ENCODE measurements at regions not wholly inside any gene's neighbourhood (a gene's known extent, or its start where the extent isn't known, plus 50 kb on each side); places are given as distances from the start of the nearest gene placed in this dataset.

DNA sequence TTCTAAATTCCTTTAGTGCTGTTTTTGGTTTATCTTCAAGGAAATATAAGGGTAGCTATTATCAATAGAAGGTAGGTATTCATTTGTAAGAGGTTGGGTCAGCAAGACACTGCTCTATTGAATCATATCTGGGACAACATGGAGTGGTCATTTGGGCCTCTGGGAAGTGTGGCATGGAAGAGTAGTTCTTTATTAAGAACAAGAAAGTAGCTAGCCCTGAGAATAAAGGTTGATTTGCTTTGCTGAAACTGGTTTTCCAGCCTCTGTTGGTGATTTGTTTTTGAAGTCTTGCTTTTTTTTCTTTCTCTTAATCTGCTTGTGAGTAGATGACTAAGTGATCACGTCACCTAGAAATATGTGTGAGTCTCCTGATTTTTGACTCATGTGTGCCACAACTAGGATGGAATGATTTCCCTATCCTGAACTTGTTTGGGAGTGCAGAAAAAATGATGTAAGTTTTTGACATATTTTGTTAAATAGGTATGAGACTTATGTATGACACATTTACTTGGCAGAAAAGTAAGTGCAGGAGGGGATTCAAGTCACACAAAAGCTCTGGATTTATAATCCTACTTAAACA is 381.8 kb downstream of the CENPW start:
- H3K36me3 Mint-ChIP-seq (ENCODE audit: low read depth) = peaks cover 10% of the 10 kb centered on the region
- no peak overlapping the region for H3K4me3 Mint-ChIP-seq
- H3K27me3 Mint-ChIP-seq (ENCODE audit: insufficient read depth, low read depth, poor library complexity) = no peaks in the 10 kb centered on the region
- peaks cover 18% of the 10 kb centered on the region for H3K9me3 Mint-ChIP-seq
- Histone ChIP-seq H3K27me3 (ENCODE audit: insufficient read depth) (no peaks in the 10 kb centered on the region), H3K79me2 (replicated peaks; ENCODE audit: insufficient read depth) (no peaks in the 10 kb centered on the region), H3F3A (replicated peaks; ENCODE audit: low read depth) (no peaks in the 10 kb centered on the region), H3K27ac (ENCODE audit: low read depth) (no peak overlapping the region), H3K36me3 (ENCODE audit: insufficient read depth) (no peaks in the 10 kb centered on the region; the same call in 1 of the 2 replicates), H4K20me1 (replicated peaks; ENCODE audit: insufficient read depth) (no peaks in the 10 kb centered on the region), H3K4me1 (ENCODE audit: insufficient read depth) (peaks cover 7% of the 10 kb centered on the region), H3K4me2 (no peak overlapping the region), H3K9me2 (ENCODE audit: insufficient read depth) (no peaks in the 10 kb centered on the region), H2AFZ (no peak overlapping the region), H3K4me3 (no peak overlapping the region)
- H3K27ac Mint-ChIP-seq = no peak overlapping the region
- DNase-seq (ENCODE audit: low spot score) = no peak
- no peak for ATAC-seq
- peaks cover 9% of the 10 kb centered on the region for H3K4me1 Mint-ChIP-seq
- TF ChIP-seq, protein P1, sequence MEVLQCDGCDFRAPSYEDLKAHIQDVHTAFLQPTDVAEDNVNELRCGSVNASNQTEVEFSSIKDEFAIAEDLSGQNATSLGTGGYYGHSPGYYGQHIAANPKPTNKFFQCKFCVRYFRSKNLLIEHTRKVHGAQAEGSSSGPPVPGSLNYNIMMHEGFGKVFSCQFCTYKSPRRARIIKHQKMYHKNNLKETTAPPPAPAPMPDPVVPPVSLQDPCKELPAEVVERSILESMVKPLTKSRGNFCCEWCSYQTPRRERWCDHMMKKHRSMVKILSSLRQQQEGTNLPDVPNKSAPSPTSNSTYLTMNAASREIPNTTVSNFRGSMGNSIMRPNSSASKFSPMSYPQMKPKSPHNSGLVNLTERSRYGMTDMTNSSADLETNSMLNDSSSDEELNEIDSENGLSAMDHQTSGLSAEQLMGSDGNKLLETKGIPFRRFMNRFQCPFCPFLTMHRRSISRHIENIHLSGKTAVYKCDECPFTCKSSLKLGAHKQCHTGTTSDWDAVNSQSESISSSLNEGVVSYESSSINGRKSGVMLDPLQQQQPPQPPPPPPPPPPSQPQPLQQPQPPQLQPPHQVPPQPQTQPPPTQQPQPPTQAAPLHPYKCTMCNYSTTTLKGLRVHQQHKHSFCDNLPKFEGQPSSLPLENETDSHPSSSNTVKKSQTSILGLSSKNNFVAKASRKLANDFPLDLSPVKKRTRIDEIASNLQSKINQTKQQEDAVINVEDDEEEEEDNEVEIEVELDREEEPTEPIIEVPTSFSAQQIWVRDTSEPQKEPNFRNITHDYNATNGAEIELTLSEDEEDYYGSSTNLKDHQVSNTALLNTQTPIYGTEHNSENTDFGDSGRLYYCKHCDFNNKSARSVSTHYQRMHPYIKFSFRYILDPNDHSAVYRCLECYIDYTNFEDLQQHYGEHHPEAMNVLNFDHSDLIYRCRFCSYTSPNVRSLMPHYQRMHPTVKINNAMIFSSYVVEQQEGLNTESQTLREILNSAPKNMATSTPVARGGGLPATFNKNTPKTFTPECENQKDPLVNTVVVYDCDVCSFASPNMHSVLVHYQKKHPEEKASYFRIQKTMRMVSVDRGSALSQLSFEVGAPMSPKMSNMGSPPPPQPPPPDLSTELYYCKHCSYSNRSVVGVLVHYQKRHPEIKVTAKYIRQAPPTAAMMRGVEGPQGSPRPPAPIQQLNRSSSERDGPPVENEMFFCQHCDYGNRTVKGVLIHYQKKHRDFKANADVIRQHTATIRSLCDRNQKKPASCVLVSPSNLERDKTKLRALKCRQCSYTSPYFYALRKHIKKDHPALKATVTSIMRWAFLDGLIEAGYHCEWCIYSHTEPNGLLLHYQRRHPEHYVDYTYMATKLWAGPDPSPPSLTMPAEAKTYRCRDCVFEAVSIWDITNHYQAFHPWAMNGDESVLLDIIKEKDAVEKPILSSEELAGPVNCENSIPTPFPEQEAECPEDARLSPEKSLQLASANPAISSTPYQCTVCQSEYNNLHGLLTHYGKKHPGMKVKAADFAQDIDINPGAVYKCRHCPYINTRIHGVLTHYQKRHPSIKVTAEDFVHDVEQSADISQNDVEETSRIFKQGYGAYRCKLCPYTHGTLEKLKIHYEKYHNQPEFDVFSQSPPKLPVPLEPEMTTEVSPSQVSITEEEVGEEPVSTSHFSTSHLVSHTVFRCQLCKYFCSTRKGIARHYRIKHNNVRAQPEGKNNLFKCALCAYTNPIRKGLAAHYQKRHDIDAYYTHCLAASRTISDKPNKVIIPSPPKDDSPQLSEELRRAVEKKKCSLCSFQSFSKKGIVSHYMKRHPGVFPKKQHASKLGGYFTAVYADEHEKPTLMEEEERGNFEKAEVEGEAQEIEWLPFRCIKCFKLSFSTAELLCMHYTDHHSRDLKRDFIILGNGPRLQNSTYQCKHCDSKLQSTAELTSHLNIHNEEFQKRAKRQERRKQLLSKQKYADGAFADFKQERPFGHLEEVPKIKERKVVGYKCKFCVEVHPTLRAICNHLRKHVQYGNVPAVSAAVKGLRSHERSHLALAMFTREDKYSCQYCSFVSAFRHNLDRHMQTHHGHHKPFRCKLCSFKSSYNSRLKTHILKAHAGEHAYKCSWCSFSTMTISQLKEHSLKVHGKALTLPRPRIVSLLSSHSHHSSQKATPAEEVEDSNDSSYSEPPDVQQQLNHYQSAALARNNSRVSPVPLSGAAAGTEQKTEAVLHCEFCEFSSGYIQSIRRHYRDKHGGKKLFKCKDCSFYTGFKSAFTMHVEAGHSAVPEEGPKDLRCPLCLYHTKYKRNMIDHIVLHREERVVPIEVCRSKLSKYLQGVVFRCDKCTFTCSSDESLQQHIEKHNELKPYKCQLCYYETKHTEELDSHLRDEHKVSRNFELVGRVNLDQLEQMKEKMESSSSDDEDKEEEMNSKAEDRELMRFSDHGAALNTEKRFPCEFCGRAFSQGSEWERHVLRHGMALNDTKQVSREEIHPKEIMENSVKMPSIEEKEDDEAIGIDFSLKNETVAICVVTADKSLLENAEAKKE (CRISPR knock-in tag; IDR thresholded peaks at IDR 0.05) = no peak
- TF ChIP-seq, protein P2, sequence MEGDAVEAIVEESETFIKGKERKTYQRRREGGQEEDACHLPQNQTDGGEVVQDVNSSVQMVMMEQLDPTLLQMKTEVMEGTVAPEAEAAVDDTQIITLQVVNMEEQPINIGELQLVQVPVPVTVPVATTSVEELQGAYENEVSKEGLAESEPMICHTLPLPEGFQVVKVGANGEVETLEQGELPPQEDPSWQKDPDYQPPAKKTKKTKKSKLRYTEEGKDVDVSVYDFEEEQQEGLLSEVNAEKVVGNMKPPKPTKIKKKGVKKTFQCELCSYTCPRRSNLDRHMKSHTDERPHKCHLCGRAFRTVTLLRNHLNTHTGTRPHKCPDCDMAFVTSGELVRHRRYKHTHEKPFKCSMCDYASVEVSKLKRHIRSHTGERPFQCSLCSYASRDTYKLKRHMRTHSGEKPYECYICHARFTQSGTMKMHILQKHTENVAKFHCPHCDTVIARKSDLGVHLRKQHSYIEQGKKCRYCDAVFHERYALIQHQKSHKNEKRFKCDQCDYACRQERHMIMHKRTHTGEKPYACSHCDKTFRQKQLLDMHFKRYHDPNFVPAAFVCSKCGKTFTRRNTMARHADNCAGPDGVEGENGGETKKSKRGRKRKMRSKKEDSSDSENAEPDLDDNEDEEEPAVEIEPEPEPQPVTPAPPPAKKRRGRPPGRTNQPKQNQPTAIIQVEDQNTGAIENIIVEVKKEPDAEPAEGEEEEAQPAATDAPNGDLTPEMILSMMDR (conservative IDR thresholded peaks at IDR 0.05; ENCODE audit: low read depth in 2 of 2) = no peak
- TF ChIP-seq, protein P3, sequence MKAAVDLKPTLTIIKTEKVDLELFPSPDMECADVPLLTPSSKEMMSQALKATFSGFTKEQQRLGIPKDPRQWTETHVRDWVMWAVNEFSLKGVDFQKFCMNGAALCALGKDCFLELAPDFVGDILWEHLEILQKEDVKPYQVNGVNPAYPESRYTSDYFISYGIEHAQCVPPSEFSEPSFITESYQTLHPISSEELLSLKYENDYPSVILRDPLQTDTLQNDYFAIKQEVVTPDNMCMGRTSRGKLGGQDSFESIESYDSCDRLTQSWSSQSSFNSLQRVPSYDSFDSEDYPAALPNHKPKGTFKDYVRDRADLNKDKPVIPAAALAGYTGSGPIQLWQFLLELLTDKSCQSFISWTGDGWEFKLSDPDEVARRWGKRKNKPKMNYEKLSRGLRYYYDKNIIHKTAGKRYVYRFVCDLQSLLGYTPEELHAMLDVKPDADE (IDR thresholded peaks at IDR 0.05) = no peak
